ENCODE measurements at regions not wholly inside any gene's neighbourhood (a gene's known extent, or its start where the extent isn't known, plus 50 kb on each side); places are given as distances from the start of the nearest gene placed in this dataset.

GRCh38 chr5:57582578-57583070, 100.0 kb upstream of the ACTBL2 start:
- Histone ChIP-seq H3K4me2 (ENCODE audit: insufficient read depth in 1 of 2, low read depth in 2 of 2, low read length in 2 of 2) (no peak overlapping the region), H2AK5ac (ENCODE audit: low read depth, low read length) (no peak overlapping the region), H3K23me2 (ENCODE audit: low read depth, low read length) (no peaks in the 10 kb centered on the region), H3K56ac (replicated peaks; ENCODE audit: insufficient read length, low read depth, low read length) (no peak overlapping the region), H4K5ac (ENCODE audit: insufficient read length, low read depth, low read length) (no peak overlapping the region), H2AFZ (ENCODE audit: low read length) (no peak overlapping the region), H2BK5ac (ENCODE audit: low read depth, low read length) (no peak overlapping the region), H2BK15ac (ENCODE audit: low read length) (no peak overlapping the region), H4K91ac (replicated peaks; ENCODE audit: insufficient read length, low read length) (no peak overlapping the region), H3K14ac (ENCODE audit: insufficient read length) (no peak overlapping the region), H3K18ac (ENCODE audit: extremely low read depth, low read length) (no peak overlapping the region), H3K79me1 (ENCODE audit: low read depth, low read length) (no peaks in the 10 kb centered on the region), H2BK20ac (ENCODE audit: low read length) (no peak overlapping the region), H3K9me3 (ENCODE audit: insufficient read depth in 2 of 2, low read depth in 1 of 2, low read length in 1 of 2) (0 out of 4 replicates have a peak, but pooled peaks cover 0 to 3% of the 10 kb centered on the region in 2 experiments), H3K36me3 (ENCODE audit: control insufficient read depth in 2 of 4, insufficient read depth in 4 of 4, low read length in 3 of 4) (no peaks in the 10 kb centered on the region), H4K20me1 (replicated peaks in 1 of 2; ENCODE audit: control insufficient read depth in 1 of 2, insufficient read depth in 2 of 2, low read length in 2 of 2) (no peaks in the 10 kb centered on the region), H2BK120ac (replicated peaks; ENCODE audit: low read depth, low read length) (no peak overlapping the region), H2BK12ac (ENCODE audit: low read depth, low read length) (no peak overlapping the region), H3K27me3 (replicated peaks in 1 of 4; ENCODE audit: control insufficient read depth in 3 of 4, extremely low read depth in 1 of 4, insufficient read depth in 3 of 4, low read length in 3 of 4) (no peaks in the 10 kb centered on the region), H3K9ac (replicated peaks in 1 of 4; ENCODE audit: extremely low read depth in 1 of 4, low read depth in 3 of 4, low read length in 3 of 4) (no peak overlapping the region), H3K27ac (ENCODE audit: low read depth, low read length) (no peak overlapping the region), H3K4me1 (replicated peaks in 1 of 4; ENCODE audit: control insufficient read depth in 3 of 4, insufficient read depth in 4 of 4, low read length in 3 of 4) (no peaks in the 10 kb centered on the region), H3K79me2 (ENCODE audit: control insufficient read depth in 1 of 2, insufficient read depth in 2 of 2, low read length in 2 of 2) (no peaks in the 10 kb centered on the region), H3K23ac (ENCODE audit: insufficient read length) (no peak overlapping the region), H4K8ac (ENCODE audit: extremely low read depth, insufficient read depth, low read length) (no peak overlapping the region), H3K4me3 (ENCODE audit: extremely low read depth in 1 of 4, insufficient read depth in 2 of 4, low read depth in 3 of 4, low read length in 4 of 4) (no peak overlapping the region), H3K4ac (replicated peaks; ENCODE audit: insufficient read length, low read depth, low read length) (no peak overlapping the region)
- WGBS, 2 experiments (ENCODE audit: extremely low coverage in 1 of 2, insufficient coverage in 1 of 2, insufficient read length in 1 of 2, insufficient replicate concordance in 2 of 2, low coverage in 1 of 2, low lambda C conversion rate in 2 of 2, missing lambda C conversion rate in 1 of 2): 89% methylated on average over 3 of the region's 3 CpGs; no CpG with 5 or more reads in 1 of the 2 experiments
- FAIRE-seq (no peak), DNase-seq (ENCODE audit: low read depth in 1 of 2, low spot score in 2 of 2) (no peak)
- ChIA-PET POLR2A (ENCODE audit: partially characterized antibody) (no interaction called here), CTCF (ENCODE audit: partially characterized antibody) (interaction anchor here (0.9 to 1.6 kb wide), 4 partner anchors 9 to 68 kb away, joined by 3 read pairs; no protein-coding TSS in a partner anchor)
- no peak for TF ChIP-seq TEAD4 (IDR thresholded peaks at IDR 0.05; ENCODE audit: low read depth, low read length)
- TF ChIP-seq ATF3 (IDR thresholded peaks at IDR 0.05; ENCODE audit: insufficient read depth, low read depth, low read length): no peak
- no peak for TF ChIP-seq ASH2L (IDR thresholded peaks at IDR 0.05; ENCODE audit: low read length)
- no peak for TF ChIP-seq TCF12 (IDR thresholded peaks at IDR 0.05; ENCODE audit: low read depth, low read length)
- no peak for TF ChIP-seq MAFK (IDR thresholded peaks at IDR 0.05; ENCODE audit: low read depth, low read length)
- TF ChIP-seq POLR2A (IDR thresholded peaks at IDR 0.05; ENCODE audit: control extremely low read depth in 1 of 2, low read depth in 2 of 2, low read length in 2 of 2): no peak
- TF ChIP-seq CHD2 (IDR thresholded peaks at IDR 0.05; ENCODE audit: low read length): no peak
- no peak for TF ChIP-seq E2F6 (IDR thresholded peaks at IDR 0.05)
- no peak for TF ChIP-seq HDAC2 (IDR thresholded peaks at IDR 0.05; ENCODE audit: borderline replicate concordance in 1 of 2, low read depth in 2 of 2, low read length in 2 of 2)
- no peak for TF ChIP-seq ATF2 (IDR thresholded peaks at IDR 0.05; ENCODE audit: low read length)
- TF ChIP-seq SRF (IDR thresholded peaks at IDR 0.05; ENCODE audit: low read depth, low read length): no peak
- TF ChIP-seq KDM4A (IDR thresholded peaks at IDR 0.05; ENCODE audit: low read depth, low read length, severe bottlenecking): no peak

All from H1 (cell line).